MCF 10A (cell line): ENCODE measurements at regions not wholly inside any gene's neighbourhood (a gene's known extent, or its start where the extent isn't known, plus 50 kb on each side); places are given as distances from the start of the nearest gene placed in this dataset.
"Not testable (repeated sequence)": the region's sequence is repeated elsewhere in the genome, so short reads cannot be mapped to it uniquely, and the experiment has no call there.

Source experiments
- BruUV-seq: library from RNA; stranded (reverse); fragments of 400-500 nt; replicated peaks from 2 replicates; lab custom pipeline; 2021; lab: Mats Ljungman, UMichigan
- CTCF ChIA-PET: fragments of 300-600 bp; sonication (Branson Sonifier 250); formaldehyde crosslinking; extraction: SDS; loops from one replicate; lab custom pipeline; 2021; ENCODE audit warnings: antibody characterized with exemption, inconsistent platforms; lab: Yijun Ruan, JAX
- POLR2A ChIA-PET: fragments of 300-600, 350-650 bp; sonication (Branson Sonifier 250); formaldehyde crosslinking; extraction: SDS; loops from one replicate; lab custom pipeline; 2020; ENCODE audit warnings: antibody characterized with exemption, inconsistent platforms; lab: Yijun Ruan, JAX
- DNase-seq: peaks from one replicate; pipeline ENCODE4 v3.0.0-alpha.2; 2018; ENCODE audit not compliant: unreplicated experiment
- H3K27ac Mint-ChIP-seq: one replicate; pipeline ENCODE4 v1.8.0; 2022; ENCODE audit warnings: mild to moderate bottlenecking, low read depth, mixed read lengths; ENCODE audit not compliant: unreplicated experiment
- H3K27me3 Mint-ChIP-seq: one replicate; pipeline ENCODE4 v1.8.0; 2022; ENCODE audit warnings: mixed read lengths; ENCODE audit not compliant: insufficient read depth, unreplicated experiment
- H3K36me3 Mint-ChIP-seq: one replicate; pipeline ENCODE4 v1.8.0; 2022; ENCODE audit warnings: mild to moderate bottlenecking, moderate library complexity, mixed read lengths; ENCODE audit not compliant: insufficient read depth, unreplicated experiment
- H3K4me1 Mint-ChIP-seq: one replicate; pipeline ENCODE4 v1.8.0; 2022; ENCODE audit warnings: mixed read lengths; ENCODE audit not compliant: insufficient read depth, unreplicated experiment
- H3K4me3 Mint-ChIP-seq: one replicate; pipeline ENCODE4 v1.8.0; 2022; ENCODE audit warnings: mild to moderate bottlenecking, moderate library complexity, mixed read lengths; ENCODE audit not compliant: unreplicated experiment
- H3K9me3 Mint-ChIP-seq: one replicate; pipeline ENCODE4 v1.8.0; 2022; ENCODE audit warnings: mixed read lengths; ENCODE audit not compliant: unreplicated experiment
- CTCF ChIP-seq: fragments of 200-600 bp; IDR thresholded peaks from one replicate; pipeline ENCODE4 v1.8.0; 2022; ENCODE audit warnings: antibody characterized with exemption, mild to moderate bottlenecking; ENCODE audit not compliant: unreplicated experiment
- intact Hi-C: fragments of 100-400 bp; cut with micrococcal nuclease; formaldehyde crosslinking; loops from 2 replicates; pipeline ENCODE4 v1.14.1; 2022

- Mint-ChIP-seq H3K27ac (no peak overlapping the region), H3K4me3 (no peak overlapping the region), H3K36me3 (no peaks in the 10 kb centered on the region), H3K27me3 (no peaks in the 10 kb centered on the region), H3K4me1 (no peaks in the 10 kb centered on the region), H3K9me3 (no peaks in the 10 kb centered on the region)
- no peak for TF ChIP-seq CTCF
- intact Hi-C loops, result no loop called here
- no TSS peak for BruUV-seq
- CTCF ChIA-PET, result no interaction called here
- no peak for DNase-seq
- POLR2A ChIA-PET, result no interaction called here
Observed at GRCh38 chr2:201551901-201552300, 91.4 kb downstream of the TMEM237 start.

GRCh38 chr2:201546576-201546975 lies 95.0 kb downstream of the STRADB start:
- no peak overlapping the region for H3K27ac Mint-ChIP-seq
- BruUV-seq, result no TSS peak
- no peaks in the 10 kb centered on the region for H3K27me3 Mint-ChIP-seq
- intact Hi-C loops, result no loop called here
- ChIA-PET CTCF (no interaction called here), POLR2A (interaction anchor here (0.6 kb wide), 1 partner anchor 22 kb away, joined by 3 read pairs; no protein-coding TSS in a partner anchor)
- TF ChIP-seq CTCF, result no peak
- peaks cover 8% of the 10 kb centered on the region for H3K9me3 Mint-ChIP-seq
- DNase-seq, result no peak
- H3K4me1 Mint-ChIP-seq, result no peaks in the 10 kb centered on the region
- no peaks in the 10 kb centered on the region for H3K36me3 Mint-ChIP-seq
- H3K4me3 Mint-ChIP-seq, result no peak overlapping the region

GRCh38 chr2:201542291-201542690 lies 90.8 kb downstream of the STRADB start:
- H3K27ac Mint-ChIP-seq, result no peak overlapping the region
- CTCF ChIA-PET, result no interaction called here
- BruUV-seq, result no TSS peak
- H3K4me1 Mint-ChIP-seq, result no peaks in the 10 kb centered on the region
- intact Hi-C loops, result no loop called here
- no peaks in the 10 kb centered on the region for H3K27me3 Mint-ChIP-seq
- no peaks in the 10 kb centered on the region for H3K36me3 Mint-ChIP-seq
- peaks cover 13% of the 10 kb centered on the region for H3K9me3 Mint-ChIP-seq
- no peak overlapping the region for H3K4me3 Mint-ChIP-seq
- POLR2A ChIA-PET, result no interaction called here
- no peak for TF ChIP-seq CTCF
- no peak for DNase-seq

- CTCF ChIA-PET, result interaction anchor here (0.7 kb wide), 1 partner anchor 1167 kb away, joined by 3 read pairs; no protein-coding TSS in a partner anchor
- H3K27me3 Mint-ChIP-seq, intact Hi-C loops, H3K4me3 Mint-ChIP-seq, BruUV-seq, H3K4me1 Mint-ChIP-seq, H3K36me3 Mint-ChIP-seq, H3K27ac Mint-ChIP-seq, H3K9me3 Mint-ChIP-seq, DNase-seq: not testable (repeated sequence)
- POLR2A ChIA-PET, result interaction anchor here (0.6 kb wide), 1 partner anchor 448 kb away, joined by 3 read pairs; no protein-coding TSS in a partner anchor
Observed at GRCh38 chr2:201539271-201539670, 87.7 kb downstream of the STRADB start.

GRCh38 chr2:201538025-201538424 lies 86.5 kb downstream of the STRADB start:
- Mint-ChIP-seq H3K27ac (no peak overlapping the region), H3K27me3 (no peaks in the 10 kb centered on the region), H3K9me3 (peaks cover 10% of the 10 kb centered on the region), H3K4me3 (no peak overlapping the region), H3K4me1 (no peaks in the 10 kb centered on the region), H3K36me3 (no peaks in the 10 kb centered on the region)
- ChIA-PET POLR2A (no interaction called here), CTCF (no interaction called here)
- BruUV-seq, result no TSS peak
- intact Hi-C loops, result no loop called here
- no peak for DNase-seq
- TF ChIP-seq CTCF, result no peak
